BLaER1 (cell line): ENCODE measurements at regions not wholly inside any gene's neighbourhood (a gene's known extent, or its start where the extent isn't known, plus 50 kb on each side); places are given as distances from the start of the nearest gene placed in this dataset.

ENCODE experiments used
- H3K27ac ChIP-seq: shearing (Covaris generic); formaldehyde crosslinking; 2 replicates; pipeline ENCODE4 v1.8.1; 2022
- H3K27me3 ChIP-seq: shearing (Covaris generic); formaldehyde crosslinking; 2 replicates; pipeline ENCODE4 v1.8.1; 2022
- H3K36me3 ChIP-seq: shearing (Covaris generic); formaldehyde crosslinking; 2 replicates; pipeline ENCODE4 v1.8.1; 2022
- H3K4me1 ChIP-seq: shearing (Covaris generic); formaldehyde crosslinking; 2 replicates; pipeline ENCODE4 v1.8.1; 2022
- H3K4me2 ChIP-seq: shearing (Covaris generic); formaldehyde crosslinking; 2 replicates; pipeline ENCODE4 v1.8.1; 2022
- H3K4me3 ChIP-seq: shearing (Covaris generic); formaldehyde crosslinking; 2 replicates; pipeline ENCODE4 v1.8.1; 2022
- H3K9ac ChIP-seq: shearing (Covaris generic); formaldehyde crosslinking; 2 replicates; pipeline ENCODE4 v1.8.1; 2022
- H3K9me3 ChIP-seq: shearing (Covaris generic); formaldehyde crosslinking; 2 replicates; pipeline ENCODE4 v1.8.1; 2022
- H4K20me1 ChIP-seq: shearing (Covaris generic); formaldehyde crosslinking; 2 replicates; pipeline ENCODE4 v1.8.1; 2022
- Cebpa-rat ChIP-seq: shearing (Covaris generic); IDR thresholded peaks from 2 replicates; pipeline ENCODE4 v1.8.1; 2022

GRCh38 chr20:22901921-22902320 is 133.2 kb upstream of the SSTR4 start:
- Histone ChIP-seq H3K4me1 (peaks cover 18% of the 10 kb centered on the region), H3K4me2 (no peak overlapping the region), H4K20me1 (no peaks in the 10 kb centered on the region), H3K9ac (no peak overlapping the region), H3K36me3 (no peaks in the 10 kb centered on the region), H3K4me3 (no peak overlapping the region), H3K27me3 (no peaks in the 10 kb centered on the region), H3K27ac (no peak overlapping the region), H3K9me3 (peaks cover 17% of the 10 kb centered on the region)
- TF ChIP-seq Cebpa-rat, result no peak

- Histone ChIP-seq H3K4me1 (peaks cover 18% of the 10 kb centered on the region), H3K4me2 (no peak overlapping the region), H3K27me3 (no peaks in the 10 kb centered on the region), H3K27ac (no peak overlapping the region), H3K36me3 (no peaks in the 10 kb centered on the region), H4K20me1 (no peaks in the 10 kb centered on the region), H3K4me3 (no peak overlapping the region), H3K9ac (no peak overlapping the region), H3K9me3 (peaks cover 17% of the 10 kb centered on the region)
- TF ChIP-seq Cebpa-rat, result no peak
Measured at GRCh38 chr20:22904386-22904785, 130.7 kb upstream of the SSTR4 start.

- H3K27ac ChIP-seq, result no peak overlapping the region
- TF ChIP-seq Cebpa-rat, result no peak
- H3K36me3 ChIP-seq, result no peaks in the 10 kb centered on the region
- H3K9ac ChIP-seq, result no peak overlapping the region
- peak overlapping the region; percentile 67 for H3K4me2 ChIP-seq
- H4K20me1 ChIP-seq, result no peaks in the 10 kb centered on the region
- H3K27me3 ChIP-seq, result no peaks in the 10 kb centered on the region
- peaks cover 18% of the 10 kb centered on the region for H3K4me1 ChIP-seq
- peaks cover 17% of the 10 kb centered on the region for H3K9me3 ChIP-seq
- H3K4me3 ChIP-seq, result no peak overlapping the region
Measured at GRCh38 chr20:22904905-22905304, 130.2 kb upstream of the SSTR4 start.

- peaks cover 17% of the 10 kb centered on the region for H3K9me3 ChIP-seq
- no peak overlapping the region for H3K9ac ChIP-seq
- no peak overlapping the region for H3K27ac ChIP-seq
- no peak overlapping the region for H3K4me3 ChIP-seq
- no peaks in the 10 kb centered on the region for H3K27me3 ChIP-seq
- no peak for TF ChIP-seq Cebpa-rat
- H4K20me1 ChIP-seq, result no peaks in the 10 kb centered on the region
- peaks cover 18% of the 10 kb centered on the region for H3K4me1 ChIP-seq
- H3K36me3 ChIP-seq, result no peaks in the 10 kb centered on the region
- peak overlapping the region; percentile 67 for H3K4me2 ChIP-seq
Measured at GRCh38 chr20:22905658-22906057, 129.5 kb upstream of the SSTR4 start.

- Histone ChIP-seq H3K27ac (no peak overlapping the region), H3K4me2 (no peak overlapping the region), H3K4me1 (peaks cover 18% of the 10 kb centered on the region), H3K9me3 (0 out of 2 replicates have a peak, but pooled peaks cover 2% of the 10 kb centered on the region), H4K20me1 (no peaks in the 10 kb centered on the region), H3K9ac (no peak overlapping the region), H3K36me3 (no peaks in the 10 kb centered on the region), H3K27me3 (no peaks in the 10 kb centered on the region), H3K4me3 (no peak overlapping the region)
- no peak for TF ChIP-seq Cebpa-rat
Measured at GRCh38 chr20:22908437-22908836, 126.7 kb upstream of the SSTR4 start.

GRCh38 chr20:22908944-22909343 is 126.2 kb upstream of the SSTR4 start:
- TF ChIP-seq Cebpa-rat, result no peak
- no peak overlapping the region for H3K27ac ChIP-seq
- H3K9ac ChIP-seq, result no peak overlapping the region
- no peaks in the 10 kb centered on the region for H4K20me1 ChIP-seq
- H3K9me3 ChIP-seq, result 0 out of 2 replicates have a peak, but pooled peaks cover 4% of the 10 kb centered on the region
- H3K36me3 ChIP-seq, result no peaks in the 10 kb centered on the region
- no peak overlapping the region for H3K4me3 ChIP-seq
- no peak overlapping the region for H3K4me2 ChIP-seq
- H3K4me1 ChIP-seq, result peaks cover 18% of the 10 kb centered on the region
- no peaks in the 10 kb centered on the region for H3K27me3 ChIP-seq

- no peak overlapping the region for H3K27ac ChIP-seq
- H3K9me3 ChIP-seq, result 0 out of 2 replicates have a peak, but pooled peaks cover 4% of the 10 kb centered on the region
- H3K4me3 ChIP-seq, result no peak overlapping the region
- H3K9ac ChIP-seq, result no peak overlapping the region
- no peak overlapping the region for H3K4me2 ChIP-seq
- no peaks in the 10 kb centered on the region for H4K20me1 ChIP-seq
- no peak for TF ChIP-seq Cebpa-rat
- peaks cover 18% of the 10 kb centered on the region for H3K4me1 ChIP-seq
- H3K27me3 ChIP-seq, result no peaks in the 10 kb centered on the region
- H3K36me3 ChIP-seq, result no peaks in the 10 kb centered on the region
Measured at GRCh38 chr20:22909436-22909835, 125.7 kb upstream of the SSTR4 start.

- Histone ChIP-seq H3K27ac (no peak overlapping the region), H3K36me3 (no peaks in the 10 kb centered on the region), H3K27me3 (no peaks in the 10 kb centered on the region), H4K20me1 (no peaks in the 10 kb centered on the region), H3K9me3 (0 out of 2 replicates have a peak, but pooled peaks cover 4% of the 10 kb centered on the region), H3K4me2 (no peak overlapping the region), H3K4me3 (no peak overlapping the region), H3K9ac (no peak overlapping the region), H3K4me1 (peaks cover 9% of the 10 kb centered on the region)
- no peak for TF ChIP-seq Cebpa-rat
Measured at GRCh38 chr20:22910287-22910852, 124.7 kb upstream of the SSTR4 start.

- Histone ChIP-seq H3K4me3 (no peak overlapping the region), H3K4me1 (peaks cover 11% of the 10 kb centered on the region), H3K36me3 (no peaks in the 10 kb centered on the region), H3K9ac (no peak overlapping the region), H4K20me1 (no peaks in the 10 kb centered on the region), H3K27me3 (no peaks in the 10 kb centered on the region), H3K4me2 (no peak overlapping the region), H3K9me3 (peaks cover 12% of the 10 kb centered on the region; the same call in 1 of the 2 replicates), H3K27ac (no peak overlapping the region)
- no peak for TF ChIP-seq Cebpa-rat
Measured at GRCh38 chr20:22914291-22914690, 120.8 kb upstream of the SSTR4 start.

- Histone ChIP-seq H3K4me1 (peaks cover 23% of the 10 kb centered on the region), H3K36me3 (no peaks in the 10 kb centered on the region), H3K9ac (no peak overlapping the region), H3K9me3 (peaks cover 12% of the 10 kb centered on the region; the same call in 1 of the 2 replicates), H3K4me3 (no peak overlapping the region), H3K4me2 (no peak overlapping the region), H3K27me3 (no peaks in the 10 kb centered on the region), H4K20me1 (no peaks in the 10 kb centered on the region), H3K27ac (no peak overlapping the region)
- no peak for TF ChIP-seq Cebpa-rat
Measured at GRCh38 chr20:22915512-22915911, 119.6 kb upstream of the SSTR4 start.
